AG09319 (cell line): ENCODE measurements at regions not wholly inside any gene's neighbourhood (a gene's known extent, or its start where the extent isn't known, plus 50 kb on each side); places are given as distances from the start of the nearest gene placed in this dataset.

ENCODE experiments used
- DNase-seq: peaks from one replicate; pipeline ENCODE4 v3.0.0-alpha.2; 2010; ENCODE audit warnings: low read depth; ENCODE audit errors: extremely low read depth
- TF ChIP-seq, protein P1 (sequence below): IDR thresholded peaks from 2 replicates; pipeline ENCODE4 v1.5.1; 2011; ENCODE audit warnings: low read depth, mild to moderate bottlenecking, inconsistent platforms, low read length, moderate library complexity

DNA sequence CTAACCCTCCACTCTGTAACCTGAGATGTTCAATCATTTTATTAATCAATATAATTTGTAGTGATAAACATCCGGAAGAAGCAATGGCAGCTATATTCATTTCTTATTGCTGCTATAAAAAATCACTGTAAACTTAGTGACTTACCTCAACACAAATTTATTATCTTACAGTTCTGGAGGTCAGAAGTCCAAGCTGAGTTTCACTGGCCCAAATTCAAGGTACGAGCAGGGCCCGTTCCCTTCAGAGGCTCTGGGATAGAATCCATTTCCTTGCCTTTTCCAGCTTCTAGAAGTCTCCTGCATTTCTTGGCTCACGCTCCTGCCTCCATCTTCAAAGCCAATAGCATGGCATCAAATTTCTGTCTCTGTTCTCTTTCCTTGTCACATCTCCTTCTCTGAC, 279.5 kb upstream of the SP8 start:
- DNase-seq: no peak
- TF ChIP-seq, protein P1, sequence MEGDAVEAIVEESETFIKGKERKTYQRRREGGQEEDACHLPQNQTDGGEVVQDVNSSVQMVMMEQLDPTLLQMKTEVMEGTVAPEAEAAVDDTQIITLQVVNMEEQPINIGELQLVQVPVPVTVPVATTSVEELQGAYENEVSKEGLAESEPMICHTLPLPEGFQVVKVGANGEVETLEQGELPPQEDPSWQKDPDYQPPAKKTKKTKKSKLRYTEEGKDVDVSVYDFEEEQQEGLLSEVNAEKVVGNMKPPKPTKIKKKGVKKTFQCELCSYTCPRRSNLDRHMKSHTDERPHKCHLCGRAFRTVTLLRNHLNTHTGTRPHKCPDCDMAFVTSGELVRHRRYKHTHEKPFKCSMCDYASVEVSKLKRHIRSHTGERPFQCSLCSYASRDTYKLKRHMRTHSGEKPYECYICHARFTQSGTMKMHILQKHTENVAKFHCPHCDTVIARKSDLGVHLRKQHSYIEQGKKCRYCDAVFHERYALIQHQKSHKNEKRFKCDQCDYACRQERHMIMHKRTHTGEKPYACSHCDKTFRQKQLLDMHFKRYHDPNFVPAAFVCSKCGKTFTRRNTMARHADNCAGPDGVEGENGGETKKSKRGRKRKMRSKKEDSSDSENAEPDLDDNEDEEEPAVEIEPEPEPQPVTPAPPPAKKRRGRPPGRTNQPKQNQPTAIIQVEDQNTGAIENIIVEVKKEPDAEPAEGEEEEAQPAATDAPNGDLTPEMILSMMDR: no peak

DNA sequence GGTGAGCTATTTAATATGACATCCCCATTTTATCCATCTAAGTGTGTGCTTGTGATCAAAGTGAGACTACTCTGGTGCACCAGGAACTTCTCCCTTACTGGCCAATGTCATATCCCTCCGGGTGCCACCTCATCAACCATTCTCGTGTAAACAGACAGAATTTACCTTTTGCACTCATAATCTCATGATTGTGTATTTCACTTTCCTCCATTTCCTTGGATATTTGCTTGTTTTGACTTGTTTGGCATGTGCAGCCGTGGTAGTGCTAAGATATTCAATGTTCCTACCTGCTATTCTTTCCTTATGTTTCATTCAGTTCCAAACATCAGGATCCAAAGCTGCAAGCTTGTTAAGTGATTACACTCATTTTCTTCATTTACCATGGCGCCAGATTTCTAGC, 280.5 kb upstream of the SP8 start:
- TF ChIP-seq, protein P1: no peak
- DNase-seq: no peak

DNA sequence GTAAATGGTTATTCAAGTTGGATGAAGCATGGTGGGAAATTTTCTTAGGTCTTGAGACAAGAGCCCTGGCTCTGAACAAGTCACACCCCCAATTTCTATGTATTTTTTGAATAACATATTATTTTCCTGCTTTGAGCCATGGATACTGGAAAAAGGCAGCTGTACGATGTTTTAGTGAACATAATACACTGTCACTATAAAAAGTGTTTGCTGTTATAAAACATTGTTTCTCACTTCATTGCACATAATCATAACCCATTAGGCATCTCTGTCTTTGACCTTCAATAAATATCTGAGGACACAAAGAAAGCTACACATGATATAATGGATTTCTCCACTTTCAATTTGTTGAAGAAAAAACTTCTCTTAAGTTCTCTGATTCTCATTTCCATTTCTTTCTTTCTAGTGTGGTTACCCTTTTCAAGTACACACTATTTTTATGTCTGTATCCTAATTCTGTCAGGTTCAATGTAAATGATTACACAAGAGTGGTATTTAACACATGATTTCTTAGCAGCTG, 283.9 kb upstream of the SP8 start:
- no peak for DNase-seq

DNA sequence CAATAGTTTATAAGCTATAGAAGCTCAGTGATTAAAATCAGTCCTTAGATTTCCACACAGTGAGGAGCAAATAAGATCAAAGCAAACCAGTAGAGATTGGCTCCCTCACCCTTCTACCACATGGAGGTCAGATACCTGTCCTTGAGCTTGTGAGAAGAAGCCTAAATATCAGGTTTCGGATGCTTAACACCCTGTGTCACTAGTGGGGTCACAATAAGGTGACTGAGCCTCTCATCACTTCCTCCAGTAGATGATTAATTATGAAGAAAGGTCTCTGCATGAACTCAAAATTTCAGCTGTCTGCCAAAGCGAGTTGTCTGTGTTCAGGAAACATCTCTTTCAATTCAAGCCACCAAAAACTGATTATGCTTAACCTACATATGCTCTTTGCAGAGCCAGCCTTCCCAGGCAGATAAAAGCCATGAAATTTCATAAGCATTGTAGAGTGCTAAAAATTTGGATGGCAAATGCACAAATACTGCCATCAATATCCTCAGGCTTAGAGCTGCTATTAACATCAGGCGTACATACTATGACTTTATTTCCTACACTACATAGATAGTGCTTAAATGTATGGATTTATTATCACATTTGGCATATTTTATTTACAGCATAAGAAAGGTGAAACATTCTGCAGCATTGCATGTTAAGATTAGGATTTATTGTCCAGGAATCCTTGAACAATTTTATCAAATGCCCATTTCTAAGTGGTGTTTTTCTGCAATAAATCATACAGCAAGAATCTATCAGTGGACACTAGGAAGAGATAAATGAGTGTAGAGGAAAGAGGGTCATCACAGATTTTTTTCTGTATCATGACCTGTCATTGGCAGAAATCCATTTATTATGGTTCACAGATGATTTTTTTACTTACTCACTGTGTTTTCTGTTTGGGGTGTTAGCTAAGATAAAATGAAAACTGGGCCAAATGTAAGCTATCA, 285.1 kb upstream of the SP8 start:
- TF ChIP-seq, protein P1: no peak
- no peak for DNase-seq

More for the DNA sequence above, 283.9 kb upstream of the SP8 start:
- TF ChIP-seq, protein P1: no peak

DNA sequence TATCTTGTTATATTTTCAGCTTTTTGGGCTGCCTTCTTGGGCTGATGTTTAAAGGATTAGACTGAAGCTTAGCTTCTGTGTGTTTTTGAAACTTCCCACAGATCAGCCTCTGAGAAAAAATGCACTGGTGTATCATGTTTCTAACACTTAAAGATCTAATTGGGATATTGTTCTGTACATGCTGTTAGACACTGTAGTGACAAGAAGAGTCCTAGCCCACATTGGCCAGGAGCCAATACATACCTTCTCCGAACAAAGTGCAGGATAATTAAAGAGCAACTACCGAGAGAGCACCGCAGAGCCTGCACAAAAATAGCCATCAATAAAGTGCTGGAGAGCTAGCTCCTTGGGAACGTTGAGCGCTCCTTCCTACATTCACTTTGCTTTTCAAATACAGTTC, 289.4 kb upstream of the SP8 start:
- no peak for DNase-seq
- TF ChIP-seq, protein P1: no peak

DNA sequence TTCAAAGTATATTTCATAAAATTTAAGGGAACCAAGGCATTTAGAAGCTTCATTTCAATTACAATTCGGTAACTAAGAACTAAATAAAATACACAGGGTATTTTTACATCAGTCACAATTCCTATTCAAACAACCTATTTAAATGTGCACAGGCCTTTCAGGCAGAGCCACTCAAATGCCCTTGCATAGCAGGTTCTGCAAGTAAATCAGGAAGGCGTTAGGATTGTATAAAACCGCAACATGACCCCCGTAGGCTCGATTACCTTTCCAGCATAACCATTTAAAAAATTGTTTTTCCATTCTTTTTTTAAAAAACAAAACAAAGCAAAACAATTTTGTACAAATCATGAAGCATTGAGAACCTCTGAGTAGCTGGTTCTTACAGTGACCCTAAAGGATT, 289.9 kb upstream of the SP8 start:
- no peak for DNase-seq
- TF ChIP-seq, protein P1: no peak

DNA sequence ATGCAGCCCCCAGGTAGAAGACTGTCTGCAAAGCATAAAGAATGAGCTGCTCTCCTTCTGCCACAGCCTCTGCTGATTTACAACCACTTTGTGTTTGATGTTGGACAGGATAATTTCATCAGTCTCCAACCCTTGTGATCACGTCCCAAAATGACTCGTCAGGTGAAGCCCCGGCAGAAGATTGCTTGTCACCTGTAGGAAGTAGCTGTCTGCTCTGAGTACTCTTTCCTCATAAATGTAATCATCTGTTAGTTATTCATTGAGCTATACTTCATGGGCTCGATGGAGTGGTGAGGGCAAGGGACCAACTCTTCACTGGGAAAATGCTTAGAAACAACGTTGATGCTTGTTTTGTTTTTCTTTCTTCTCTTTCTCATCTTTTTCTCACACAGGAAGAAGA, 290.9 kb upstream of the SP8 start:
- no peak for DNase-seq
- TF ChIP-seq, protein P1: no peak
